ENCODE measurements at regions not wholly inside any gene's neighbourhood (a gene's known extent, or its start where the extent isn't known, plus 50 kb on each side); places are given as distances from the start of the nearest gene placed in this dataset.
"Not testable (repeated sequence)": the region's sequence is repeated elsewhere in the genome, so short reads cannot be mapped to it uniquely, and the experiment has no call there.

DNA sequence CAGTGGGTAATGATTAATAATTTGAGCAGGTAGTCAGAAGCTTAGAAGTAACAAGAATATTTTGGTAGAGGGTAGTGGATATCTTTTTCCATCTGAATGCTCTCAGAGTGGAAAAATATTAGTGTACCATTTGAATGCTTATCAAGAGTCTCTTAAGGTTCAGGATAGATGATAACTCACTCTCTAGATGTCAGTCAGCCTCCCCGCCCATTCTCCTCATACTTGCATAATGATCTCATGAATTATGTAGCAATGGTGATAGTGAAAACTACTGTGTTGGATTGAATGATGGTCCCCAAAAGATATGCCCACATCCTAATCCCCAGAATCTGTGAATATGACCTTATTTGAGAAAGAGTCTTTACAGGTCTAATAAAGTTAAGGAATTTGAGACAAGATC, 132.7 kb upstream of the KLF12 start:
- no peak for ATAC-seq

DNA sequence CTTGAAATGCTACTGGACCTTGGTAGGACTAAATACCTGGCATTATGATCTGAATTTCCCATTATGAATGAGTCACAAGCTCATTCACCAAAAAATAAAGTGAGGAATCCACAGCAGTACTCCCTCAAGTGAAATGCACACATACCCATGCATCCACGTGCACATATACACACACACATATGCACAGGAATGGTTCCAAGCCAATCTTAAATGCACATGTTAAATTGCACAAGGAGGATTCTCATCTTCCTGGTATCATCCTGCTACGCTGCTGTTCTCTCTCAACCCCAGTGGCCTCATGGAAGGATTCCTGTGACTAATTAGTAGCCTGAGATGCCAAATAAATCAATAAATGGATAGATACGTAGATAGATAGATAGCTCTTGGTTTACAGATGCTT, 132.1 kb upstream of the KLF12 start:
- ATAC-seq: no peak

- ATAC-seq: no peak
Observed at GRCh38 chr13:74264333-74264732, 130.1 kb upstream of the KLF12 start.

DNA sequence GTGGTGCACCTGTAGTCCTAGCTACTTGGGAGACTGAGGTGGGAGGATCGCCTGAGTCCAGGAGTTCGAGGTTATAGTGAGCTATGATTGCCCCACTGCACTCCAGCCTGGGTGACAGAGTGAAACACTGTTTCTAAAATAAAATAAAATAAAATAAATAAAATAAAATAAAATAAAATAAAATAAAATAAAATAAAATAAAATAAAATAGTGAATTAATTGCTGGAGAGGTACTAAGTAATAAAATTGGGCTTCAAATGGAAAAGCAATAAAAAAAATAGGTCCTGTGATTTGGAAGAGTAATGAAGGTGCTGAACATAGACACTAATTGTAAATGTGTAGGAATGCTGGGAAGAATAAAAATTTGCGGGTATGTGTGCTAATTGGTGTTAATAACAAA, 126.2 kb upstream of the KLF12 start:
- ATAC-seq: not testable (repeated sequence)

- no peak for ATAC-seq
Observed at GRCh38 chr13:74259641-74260040, 125.4 kb upstream of the KLF12 start.

- no peak for ATAC-seq
Observed at GRCh38 chr13:74258961-74259360, 124.8 kb upstream of the KLF12 start.

DNA sequence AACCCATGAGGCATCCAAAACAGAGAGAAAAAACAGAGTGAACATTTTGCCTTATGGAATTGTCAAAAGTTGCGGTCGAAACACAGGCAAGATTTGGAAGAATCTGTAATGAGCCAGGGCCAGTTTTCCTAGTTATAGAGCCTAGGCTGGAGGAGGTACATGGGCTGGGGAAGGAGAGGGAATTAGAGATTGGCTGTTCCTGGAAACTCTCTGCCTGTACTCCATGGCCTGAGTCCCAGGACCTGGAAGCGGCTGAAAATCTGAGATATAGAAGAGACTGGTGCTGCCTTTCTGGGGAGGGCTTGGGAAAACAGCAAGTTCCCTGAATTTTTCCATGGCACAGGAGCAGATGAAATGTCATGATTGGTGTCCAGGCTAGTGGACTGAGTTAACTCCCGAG, 122.8 kb upstream of the KLF12 start:
- ATAC-seq: no peak

- peak; percentile 35 to 42 for ATAC-seq
Observed at GRCh38 chr13:74253161-74253560, 119.0 kb upstream of the KLF12 start.

- ATAC-seq: no peak
Observed at GRCh38 chr13:74251778-74252519, 117.7 kb upstream of the KLF12 start.

DNA sequence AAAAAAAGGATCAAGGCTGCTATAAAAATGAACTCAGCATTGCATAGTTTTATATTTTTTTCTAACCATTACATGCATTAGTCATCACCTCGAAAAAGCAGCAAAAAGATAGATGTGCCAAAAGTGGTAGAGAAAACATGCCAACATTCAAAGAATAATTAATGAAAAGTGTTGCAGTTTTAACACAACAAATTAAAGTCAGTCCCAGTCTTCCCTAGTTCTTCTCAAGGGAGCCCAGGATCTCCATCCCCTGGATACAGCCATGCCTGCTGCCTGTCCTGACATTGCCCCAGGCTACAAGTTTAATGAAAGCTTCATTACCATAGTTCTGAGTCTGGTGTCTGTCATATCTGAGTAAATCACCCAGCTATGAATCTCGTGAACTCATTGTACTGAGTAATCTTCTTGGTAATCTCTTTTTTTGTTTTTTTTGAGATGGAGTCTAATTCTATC, 116.6 kb upstream of the KLF12 start:
- peak; percentile 87 for ATAC-seq

DNA sequence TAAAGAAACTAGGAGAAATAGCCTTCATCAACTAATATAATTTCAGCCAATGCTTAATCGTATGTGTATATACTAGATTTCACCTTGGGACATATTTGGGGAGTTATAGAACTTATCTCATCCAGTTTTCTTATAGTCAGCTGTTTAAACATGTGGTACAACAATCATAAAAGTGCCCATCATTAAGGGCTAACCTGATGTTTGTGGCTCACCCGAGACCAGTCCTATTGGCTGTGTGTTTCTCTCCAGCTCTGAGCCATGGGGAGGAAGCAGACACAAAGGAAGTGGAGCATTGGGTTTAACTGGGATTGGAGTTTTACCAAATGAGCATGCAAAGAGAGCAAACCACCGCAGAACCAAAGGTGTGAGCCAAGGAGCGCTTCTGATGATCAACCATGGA, 114.3 kb upstream of the KLF12 start:
- ATAC-seq: no peak

- peak; percentile 39 to 41 for ATAC-seq
Observed at GRCh38 chr13:74246487-74246886, 112.3 kb upstream of the KLF12 start.

DNA sequence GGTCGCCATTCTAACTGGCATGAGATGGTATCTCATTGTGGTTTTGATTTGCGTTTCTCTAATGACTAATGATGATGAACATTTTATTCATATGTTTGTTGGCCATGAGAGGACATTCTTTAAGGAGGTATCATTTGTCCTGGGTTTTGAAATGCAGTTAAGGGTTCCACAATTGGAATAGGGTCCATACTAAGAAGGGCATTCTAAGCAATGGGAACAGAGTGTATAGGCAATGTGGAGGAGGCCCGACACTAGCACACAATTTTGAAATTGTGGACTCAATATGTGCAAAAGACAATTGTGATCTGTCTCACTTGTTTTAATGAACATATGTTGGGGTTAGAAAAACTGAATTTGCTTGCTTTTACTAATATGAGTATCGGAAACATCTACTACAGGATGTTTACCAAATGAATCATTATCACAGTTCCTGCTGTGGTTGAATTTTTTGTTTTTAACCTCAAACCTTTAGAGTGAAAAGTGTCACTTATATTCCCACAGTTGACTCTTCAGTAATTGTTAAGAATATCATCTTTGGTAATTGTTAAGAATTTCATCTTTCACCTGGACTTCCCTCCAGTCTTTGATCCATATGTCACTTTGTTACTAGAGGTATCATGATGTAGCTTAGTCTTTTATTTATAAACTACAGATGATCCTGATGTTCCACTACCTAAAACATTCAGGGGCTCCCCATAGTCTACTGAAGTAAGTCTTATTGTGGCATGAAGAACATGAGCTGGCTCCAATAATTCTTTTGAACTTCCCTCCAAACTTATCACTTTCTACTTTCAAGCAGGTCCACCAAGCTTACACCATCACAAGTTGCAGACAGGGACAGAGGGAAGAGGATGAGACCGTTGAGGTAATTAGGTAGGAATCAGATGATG, 109.7 kb upstream of the KLF12 start:
- ATAC-seq: peak; percentile 70 to 78

- not testable (repeated sequence) for ATAC-seq
Observed at GRCh38 chr13:74241343-74241742, 107.1 kb upstream of the KLF12 start.

DNA sequence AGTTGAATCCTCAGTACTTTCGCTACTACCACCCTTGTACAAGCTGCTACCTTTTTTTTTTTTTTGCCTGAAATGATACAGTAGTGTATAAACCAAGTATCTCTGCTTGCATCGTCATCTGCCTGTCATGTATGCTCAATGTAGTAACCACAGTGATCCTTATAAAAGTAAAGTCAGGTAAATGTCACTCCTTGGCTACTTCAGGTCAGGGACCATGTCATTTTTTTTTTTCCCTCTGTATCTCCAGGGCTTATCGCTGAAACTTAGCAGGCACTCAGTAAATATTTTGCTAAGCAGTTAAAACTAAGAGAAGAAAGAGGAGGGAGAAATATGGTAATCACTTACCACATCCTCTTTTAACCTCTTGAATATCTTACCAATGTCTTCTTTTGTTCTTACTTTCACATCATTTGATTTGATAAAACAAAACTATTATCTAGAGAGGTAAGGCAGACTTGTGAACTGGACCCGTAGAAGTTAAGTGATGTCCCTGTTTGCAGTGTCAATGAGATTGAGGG, 96.8 kb upstream of the KLF12 start:
- ATAC-seq: peak; percentile 96 to 97

- ATAC-seq: no peak
Observed at GRCh38 chr13:74229242-74229641, 95.0 kb upstream of the KLF12 start.

GRCh38 chr13:74227476-74228158, 93.4 kb upstream of the KLF12 start:
- ATAC-seq: no peak

DNA sequence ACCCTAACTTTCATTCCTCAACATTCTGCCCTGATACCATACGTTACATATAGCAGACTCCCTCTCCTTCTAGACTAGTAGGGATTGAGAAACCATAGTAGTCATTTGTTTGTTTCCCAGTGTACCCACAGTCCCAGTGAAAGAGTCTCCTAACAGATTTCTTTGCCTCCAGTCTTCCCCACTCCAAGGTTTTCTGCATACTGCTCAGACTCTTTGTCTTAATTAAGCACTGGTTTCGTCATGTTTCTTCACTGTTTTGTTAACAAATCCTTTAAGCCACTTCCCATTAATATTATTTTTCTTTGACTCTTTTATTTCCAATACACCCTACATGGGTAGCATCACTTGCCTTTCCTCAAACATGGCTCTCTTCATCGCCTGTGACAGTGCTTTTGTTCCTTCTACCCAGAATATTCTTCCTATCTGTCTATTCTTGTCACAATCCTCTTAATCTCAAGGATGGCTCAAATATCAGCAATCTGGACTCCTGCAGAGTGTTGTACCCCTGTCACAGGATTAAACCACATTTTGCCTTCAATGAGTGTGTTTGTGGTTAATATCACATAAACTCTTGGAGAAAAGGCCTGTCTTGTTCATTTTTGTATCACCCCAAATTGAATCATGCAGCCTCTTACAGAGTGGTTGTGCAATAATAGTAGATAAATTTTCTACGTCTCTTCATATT, 92.7 kb upstream of the KLF12 start:
- no peak for ATAC-seq

- no peak for ATAC-seq
Observed at GRCh38 chr13:74221752-74222151, 87.5 kb upstream of the KLF12 start.

- ATAC-seq: no peak
Observed at GRCh38 chr13:74219566-74219965, 85.4 kb upstream of the KLF12 start.

DNA sequence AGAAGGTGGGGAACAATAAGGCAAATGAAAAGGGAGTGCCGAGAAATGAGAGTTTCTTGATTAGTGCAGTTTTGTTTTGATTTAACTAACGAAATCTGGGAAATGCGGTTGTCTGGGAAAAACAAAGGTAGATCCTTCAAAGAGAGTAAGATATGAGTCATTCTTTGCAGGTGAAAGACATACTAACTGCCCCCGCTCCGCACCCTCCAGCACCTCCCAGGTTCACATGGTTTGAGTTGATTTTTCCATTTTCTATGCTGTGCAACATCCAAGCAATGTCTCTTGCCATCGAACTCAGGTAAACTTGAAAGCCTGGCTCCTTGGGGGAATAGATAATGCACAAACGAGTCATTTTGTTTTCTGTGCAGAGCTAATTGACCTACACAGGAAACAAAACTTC, 84.1 kb upstream of the KLF12 start:
- no peak for ATAC-seq

DNA sequence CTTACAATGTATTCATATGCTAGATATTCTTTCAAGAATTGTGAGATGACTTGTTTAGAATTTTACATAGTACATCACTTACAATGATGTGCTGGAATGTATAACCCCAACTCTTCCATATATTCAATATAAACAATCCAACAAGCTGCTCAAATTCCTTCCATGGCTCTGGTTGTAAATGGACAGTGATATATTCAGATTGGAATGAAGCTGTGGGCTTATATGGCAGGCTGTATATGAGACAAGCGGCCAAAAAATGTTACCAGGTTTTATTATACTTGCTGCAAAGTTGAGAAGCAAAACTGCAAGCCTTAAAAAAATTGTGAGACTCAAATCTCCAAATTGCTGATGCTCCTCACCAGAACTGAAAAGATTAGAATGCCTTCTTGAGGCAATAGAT, 83.6 kb upstream of the KLF12 start:
- ATAC-seq: no peak

GRCh38 chr13:74215420-74215819, 81.2 kb upstream of the KLF12 start:
- ATAC-seq: no peak

Measured in activated CD4-positive, CD25-positive, alpha-beta regulatory T cell treated with anti-CD3 and anti-CD28 coated beads, Interleukin-2, amount 50 U/mL, for 24 hours (primary cell).